Transverse colon (tissue), 3 donors: ENCODE measurements at regions not wholly inside any gene's neighbourhood (a gene's known extent, or its start where the extent isn't known, plus 50 kb on each side); places are given as distances from the start of the nearest gene placed in this dataset.

Source experiments
- POLR2A ChIP-seq: fragments of 450-650 bp; IDR thresholded peaks from one replicate; pipeline ENCODE4 v1.6.1; 2016; ENCODE audit warnings: antibody characterized with exemption, mild to moderate bottlenecking, moderate library complexity
- POLR2AphosphoS5 ChIP-seq, 3 donors: sonication (generic); formaldehyde crosslinking; IDR thresholded peaks; one replicate each; pipeline ENCODE4 v1.6.1; 2016; ENCODE audit warnings: antibody characterized with exemption in 3 of 3

GRCh38 chr1:199174336-199174735 lies 535.5 kb downstream of the PTPRC start:
- TF ChIP-seq POLR2A (no peak), POLR2AphosphoS5 (IDR thresholded peaks at IDR 0.05) (no peak)
